ENCODE measurements at regions not wholly inside any gene's neighbourhood (a gene's known extent, or its start where the extent isn't known, plus 50 kb on each side); places are given as distances from the start of the nearest gene placed in this dataset.
"Not testable (repeated sequence)": the region's sequence is repeated elsewhere in the genome, so short reads cannot be mapped to it uniquely, and the experiment has no call there.

GRCh38 chr6:51167468-51167867 lies 348.8 kb downstream of the TFAP2B start:
- TF ChIP-seq EZH2 (IDR thresholded peaks at IDR 0.05; ENCODE audit: insufficient read depth, low read length) (no peak), CTCF (IDR thresholded peaks at IDR 0.05; ENCODE audit: insufficient read depth, low read depth, low read length) (no peak)
- DNase-seq (ENCODE audit: low read depth): no peak
- H3K36me3 Mint-ChIP-seq (ENCODE audit: low read depth, unreplicated experiment): no peaks in the 10 kb centered on the region
- no peaks in the 10 kb centered on the region for H3K4me1 Mint-ChIP-seq (ENCODE audit: low read depth, unreplicated experiment)
- Histone ChIP-seq H3K79me2 (ENCODE audit: insufficient read depth, low read length) (no peaks in the 10 kb centered on the region), H3K9me3 (ENCODE audit: insufficient read depth, low read depth, low read length) (no peaks in the 10 kb centered on the region), H3K27ac (ENCODE audit: low read depth, low read length) (no peak overlapping the region), H3K9ac (ENCODE audit: low read length) (no peak overlapping the region), H3K4me3 (ENCODE audit: insufficient read depth, low read depth, low read length) (no peak overlapping the region), H3K4me2 (ENCODE audit: low read length) (no peak overlapping the region), H3K27me3 (ENCODE audit: insufficient read depth, low read length) (no peaks in the 10 kb centered on the region), H4K20me1 (ENCODE audit: insufficient read depth, low read length) (no peaks in the 10 kb centered on the region), H3K36me3 (ENCODE audit: insufficient read depth, low read length) (no peaks in the 10 kb centered on the region), H3K4me1 (ENCODE audit: insufficient read depth, low read length) (no peaks in the 10 kb centered on the region), H2AFZ (ENCODE audit: low read depth, low read length) (no peak overlapping the region)
- H3K4me3 Mint-ChIP-seq (ENCODE audit: unreplicated experiment): no peak overlapping the region
- no peak for FAIRE-seq
- no peaks in the 10 kb centered on the region for H3K27me3 Mint-ChIP-seq (ENCODE audit: low read depth, unreplicated experiment)
- H3K27ac Mint-ChIP-seq (ENCODE audit: unreplicated experiment): no peak overlapping the region
- H3K9me3 Mint-ChIP-seq (ENCODE audit: unreplicated experiment): peaks cover 2% of the 10 kb centered on the region

- no peak overlapping the region for H2AFZ ChIP-seq (ENCODE audit: low read depth, low read length)
- H3K27me3 Mint-ChIP-seq (ENCODE audit: low read depth, unreplicated experiment): no peaks in the 10 kb centered on the region
- H3K4me3 ChIP-seq (ENCODE audit: insufficient read depth, low read depth, low read length): no peak overlapping the region
- no peak overlapping the region for H3K4me2 ChIP-seq (ENCODE audit: low read length)
- H3K36me3 Mint-ChIP-seq (ENCODE audit: low read depth, unreplicated experiment): no peaks in the 10 kb centered on the region
- H3K27me3 ChIP-seq (ENCODE audit: insufficient read depth, low read length): no peaks in the 10 kb centered on the region
- no peaks in the 10 kb centered on the region for H3K4me1 Mint-ChIP-seq (ENCODE audit: low read depth, unreplicated experiment)
- no peak overlapping the region for H3K27ac Mint-ChIP-seq (ENCODE audit: unreplicated experiment)
- no peaks in the 10 kb centered on the region for H3K36me3 ChIP-seq (ENCODE audit: insufficient read depth, low read length)
- DNase-seq (ENCODE audit: low read depth) (no peak), FAIRE-seq (no peak)
- no peak overlapping the region for H3K27ac ChIP-seq (ENCODE audit: low read depth, low read length)
- no peaks in the 10 kb centered on the region for H3K4me1 ChIP-seq (ENCODE audit: insufficient read depth, low read length)
- H3K9me3 Mint-ChIP-seq (ENCODE audit: unreplicated experiment): no peaks in the 10 kb centered on the region
- no peaks in the 10 kb centered on the region for H3K9me3 ChIP-seq (ENCODE audit: insufficient read depth, low read depth, low read length)
- TF ChIP-seq EZH2 (IDR thresholded peaks at IDR 0.05; ENCODE audit: insufficient read depth, low read length) (no peak), CTCF (IDR thresholded peaks at IDR 0.05; ENCODE audit: insufficient read depth, low read depth, low read length) (no peak)
- no peaks in the 10 kb centered on the region for H3K79me2 ChIP-seq (ENCODE audit: insufficient read depth, low read length)
- H4K20me1 ChIP-seq (ENCODE audit: insufficient read depth, low read length): no peaks in the 10 kb centered on the region
- no peak overlapping the region for H3K9ac ChIP-seq (ENCODE audit: low read length)
- H3K4me3 Mint-ChIP-seq (ENCODE audit: unreplicated experiment): no peak overlapping the region
These were observed 364.2 kb downstream of the TFAP2B start for GRCh38 chr6:51182827-51183226.

- Mint-ChIP-seq H3K4me3 (ENCODE audit: unreplicated experiment) (no peak overlapping the region), H3K27ac (ENCODE audit: unreplicated experiment) (no peak overlapping the region), H3K27me3 (ENCODE audit: low read depth, unreplicated experiment) (no peaks in the 10 kb centered on the region), H3K4me1 (ENCODE audit: low read depth, unreplicated experiment) (no peaks in the 10 kb centered on the region), H3K36me3 (ENCODE audit: low read depth, unreplicated experiment) (no peaks in the 10 kb centered on the region), H3K9me3 (ENCODE audit: unreplicated experiment) (peaks cover 2% of the 10 kb centered on the region)
- FAIRE-seq (no peak), DNase-seq (ENCODE audit: low read depth) (no peak)
- no peak overlapping the region for H3K9ac ChIP-seq (ENCODE audit: low read length)
- no peaks in the 10 kb centered on the region for H3K27me3 ChIP-seq (ENCODE audit: insufficient read depth, low read length)
- no peaks in the 10 kb centered on the region for H4K20me1 ChIP-seq (ENCODE audit: insufficient read depth, low read length)
- no peaks in the 10 kb centered on the region for H3K79me2 ChIP-seq (ENCODE audit: insufficient read depth, low read length)
- H3K27ac ChIP-seq (ENCODE audit: low read depth, low read length): no peak overlapping the region
- no peak for TF ChIP-seq EZH2 (IDR thresholded peaks at IDR 0.05; ENCODE audit: insufficient read depth, low read length)
- no peak for TF ChIP-seq CTCF (IDR thresholded peaks at IDR 0.05; ENCODE audit: insufficient read depth, low read depth, low read length)
- no peak overlapping the region for H3K4me3 ChIP-seq (ENCODE audit: insufficient read depth, low read depth, low read length)
- no peak overlapping the region for H2AFZ ChIP-seq (ENCODE audit: low read depth, low read length)
- no peaks in the 10 kb centered on the region for H3K4me1 ChIP-seq (ENCODE audit: insufficient read depth, low read length)
- H3K9me3 ChIP-seq (ENCODE audit: insufficient read depth, low read depth, low read length): no peaks in the 10 kb centered on the region
- no peaks in the 10 kb centered on the region for H3K36me3 ChIP-seq (ENCODE audit: insufficient read depth, low read length)
- H3K4me2 ChIP-seq (ENCODE audit: low read length): no peak overlapping the region
These were observed 365.4 kb downstream of the TFAP2B start for GRCh38 chr6:51184046-51184445.

DNA sequence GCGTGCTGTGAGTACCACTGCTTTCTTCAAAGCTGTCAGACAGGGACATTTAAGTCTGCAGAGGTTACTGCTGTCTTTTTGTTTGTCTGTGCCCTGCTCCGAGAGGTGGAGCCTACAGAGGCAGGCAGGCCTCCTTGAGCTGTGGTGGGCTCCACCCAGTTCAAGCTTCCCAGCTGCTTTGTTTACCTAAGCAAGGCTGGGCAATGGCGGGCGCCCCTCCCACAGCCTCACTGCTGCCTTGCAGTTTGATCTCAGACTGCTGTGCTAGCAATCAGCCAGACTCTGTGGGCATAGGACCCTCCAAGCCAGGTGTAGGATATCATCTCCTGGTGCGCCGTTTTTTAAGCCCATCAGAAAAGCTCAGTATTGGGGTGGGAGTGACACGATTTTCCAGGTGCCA lies 374.5 kb downstream of the TFAP2B start:
- H3K9me3 Mint-ChIP-seq (ENCODE audit: unreplicated experiment); H2AFZ ChIP-seq (ENCODE audit: low read depth, low read length); H3K27me3 Mint-ChIP-seq (ENCODE audit: low read depth, unreplicated experiment); H3K4me3 Mint-ChIP-seq (ENCODE audit: unreplicated experiment); H3K4me2 ChIP-seq (ENCODE audit: low read length); H3K36me3 ChIP-seq (ENCODE audit: insufficient read depth, low read length); FAIRE-seq; H3K27ac Mint-ChIP-seq (ENCODE audit: unreplicated experiment); H3K9ac ChIP-seq (ENCODE audit: low read length); DNase-seq (ENCODE audit: low read depth); H3K79me2 ChIP-seq (ENCODE audit: insufficient read depth, low read length); H3K36me3 Mint-ChIP-seq (ENCODE audit: low read depth, unreplicated experiment); H3K4me1 Mint-ChIP-seq (ENCODE audit: low read depth, unreplicated experiment); H4K20me1 ChIP-seq (ENCODE audit: insufficient read depth, low read length); H3K9me3 ChIP-seq (ENCODE audit: insufficient read depth, low read depth, low read length); H3K27ac ChIP-seq (ENCODE audit: low read depth, low read length); H3K4me1 ChIP-seq (ENCODE audit: insufficient read depth, low read length); H3K4me3 ChIP-seq (ENCODE audit: insufficient read depth, low read depth, low read length); H3K27me3 ChIP-seq (ENCODE audit: insufficient read depth, low read length): not testable (repeated sequence)
